ENCODE measurements at regions not wholly inside any gene's neighbourhood (a gene's known extent, or its start where the extent isn't known, plus 50 kb on each side); places are given as distances from the start of the nearest gene placed in this dataset.

DNA sequence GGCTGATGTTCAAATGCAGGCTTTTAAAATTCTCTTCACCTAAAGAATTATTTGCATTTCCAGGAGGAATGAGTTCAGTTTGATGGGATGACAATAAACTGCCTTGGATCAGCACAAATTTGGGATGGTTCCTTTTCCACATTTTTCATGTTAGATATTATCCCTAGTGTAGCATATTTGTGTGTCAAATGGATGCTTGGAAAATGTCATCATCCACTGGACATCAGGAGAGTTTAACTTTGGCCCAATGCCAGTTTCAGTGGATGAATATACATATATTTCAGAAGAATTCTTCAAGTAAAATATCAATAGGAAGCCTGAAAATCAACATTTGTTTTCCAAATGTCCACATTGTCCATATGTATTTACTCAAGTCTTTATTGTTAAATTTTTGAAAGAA is 116.5 kb upstream of the COL24A1 start:
- TF ChIP-seq EZH2phosphoT487 (IDR thresholded peaks at IDR 0.05; ENCODE audit: borderline replicate concordance, low read length): no peak
- TF ChIP-seq, protein P1, sequence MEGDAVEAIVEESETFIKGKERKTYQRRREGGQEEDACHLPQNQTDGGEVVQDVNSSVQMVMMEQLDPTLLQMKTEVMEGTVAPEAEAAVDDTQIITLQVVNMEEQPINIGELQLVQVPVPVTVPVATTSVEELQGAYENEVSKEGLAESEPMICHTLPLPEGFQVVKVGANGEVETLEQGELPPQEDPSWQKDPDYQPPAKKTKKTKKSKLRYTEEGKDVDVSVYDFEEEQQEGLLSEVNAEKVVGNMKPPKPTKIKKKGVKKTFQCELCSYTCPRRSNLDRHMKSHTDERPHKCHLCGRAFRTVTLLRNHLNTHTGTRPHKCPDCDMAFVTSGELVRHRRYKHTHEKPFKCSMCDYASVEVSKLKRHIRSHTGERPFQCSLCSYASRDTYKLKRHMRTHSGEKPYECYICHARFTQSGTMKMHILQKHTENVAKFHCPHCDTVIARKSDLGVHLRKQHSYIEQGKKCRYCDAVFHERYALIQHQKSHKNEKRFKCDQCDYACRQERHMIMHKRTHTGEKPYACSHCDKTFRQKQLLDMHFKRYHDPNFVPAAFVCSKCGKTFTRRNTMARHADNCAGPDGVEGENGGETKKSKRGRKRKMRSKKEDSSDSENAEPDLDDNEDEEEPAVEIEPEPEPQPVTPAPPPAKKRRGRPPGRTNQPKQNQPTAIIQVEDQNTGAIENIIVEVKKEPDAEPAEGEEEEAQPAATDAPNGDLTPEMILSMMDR (conservative IDR thresholded peaks at IDR 0.05; ENCODE audit: low read depth, low read length): no peak
